ENCODE measurements at regions not wholly inside any gene's neighbourhood (a gene's known extent, or its start where the extent isn't known, plus 50 kb on each side); places are given as distances from the start of the nearest gene placed in this dataset.

DNA sequence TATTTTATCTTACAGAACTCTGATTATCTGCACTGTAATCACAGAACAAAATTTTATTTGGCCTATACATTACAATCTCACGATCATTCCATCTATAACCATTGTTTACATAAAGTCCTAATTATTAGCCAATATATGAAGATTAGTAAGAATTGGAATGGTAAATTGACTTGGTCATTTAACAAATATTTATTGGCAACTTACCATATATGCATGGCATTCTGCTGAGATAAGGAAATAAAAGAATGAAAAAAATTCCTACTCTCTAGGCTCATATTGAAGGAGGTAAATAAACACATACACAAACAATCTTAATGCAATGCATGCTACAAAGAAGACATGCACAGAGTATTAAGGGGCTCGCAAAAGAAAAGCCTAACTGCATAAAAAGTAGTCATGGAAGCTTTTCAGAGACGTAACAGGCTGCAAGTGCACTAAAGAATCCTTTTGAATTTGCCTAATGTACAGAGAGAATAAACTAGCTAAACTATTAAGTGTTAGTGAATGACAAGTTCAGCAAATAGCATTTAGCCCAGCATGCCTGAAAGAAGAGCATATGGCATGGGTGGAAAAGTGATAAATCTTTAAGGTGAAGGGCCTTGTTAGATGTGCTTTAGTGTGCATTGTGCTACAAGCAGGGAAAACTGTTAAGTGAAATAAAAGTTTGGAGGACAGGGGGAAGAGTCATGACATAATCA is 1131.1 kb downstream of the PCDH9 start:
- H3K4me3 ChIP-seq, result no peak overlapping the region
- no peak overlapping the region for H3K27ac ChIP-seq
- H3K27me3 ChIP-seq, result no peaks in the 10 kb centered on the region
- TF ChIP-seq, protein P1, sequence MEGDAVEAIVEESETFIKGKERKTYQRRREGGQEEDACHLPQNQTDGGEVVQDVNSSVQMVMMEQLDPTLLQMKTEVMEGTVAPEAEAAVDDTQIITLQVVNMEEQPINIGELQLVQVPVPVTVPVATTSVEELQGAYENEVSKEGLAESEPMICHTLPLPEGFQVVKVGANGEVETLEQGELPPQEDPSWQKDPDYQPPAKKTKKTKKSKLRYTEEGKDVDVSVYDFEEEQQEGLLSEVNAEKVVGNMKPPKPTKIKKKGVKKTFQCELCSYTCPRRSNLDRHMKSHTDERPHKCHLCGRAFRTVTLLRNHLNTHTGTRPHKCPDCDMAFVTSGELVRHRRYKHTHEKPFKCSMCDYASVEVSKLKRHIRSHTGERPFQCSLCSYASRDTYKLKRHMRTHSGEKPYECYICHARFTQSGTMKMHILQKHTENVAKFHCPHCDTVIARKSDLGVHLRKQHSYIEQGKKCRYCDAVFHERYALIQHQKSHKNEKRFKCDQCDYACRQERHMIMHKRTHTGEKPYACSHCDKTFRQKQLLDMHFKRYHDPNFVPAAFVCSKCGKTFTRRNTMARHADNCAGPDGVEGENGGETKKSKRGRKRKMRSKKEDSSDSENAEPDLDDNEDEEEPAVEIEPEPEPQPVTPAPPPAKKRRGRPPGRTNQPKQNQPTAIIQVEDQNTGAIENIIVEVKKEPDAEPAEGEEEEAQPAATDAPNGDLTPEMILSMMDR (IDR thresholded peaks at IDR 0.05 in 4 of 5, conservative IDR thresholded peaks at IDR 0.05 in 1 of 5), result no peak
- TF ChIP-seq POLR2A (IDR thresholded peaks at IDR 0.05), result no peak
- no peaks in the 10 kb centered on the region for H3K9me3 ChIP-seq
- in situ Hi-C loops (cut with MboI; ENCODE audit: low sequenced_read_pairs in 4 of 4), result no loop called here
- no peaks in the 10 kb centered on the region for H3K4me1 ChIP-seq
- no peaks in the 10 kb centered on the region for H3K36me3 ChIP-seq
- no peak for ATAC-seq
- no peak for DNase-seq
- intact Hi-C loops (cut with DNase I; ENCODE audit: low total_unique reads), result no loop called here

GRCh38 chr13:66089711-66090110 is 1140.4 kb downstream of the PCDH9 start:
- TF ChIP-seq POLR2A (IDR thresholded peaks at IDR 0.05), result no peak
- TF ChIP-seq, protein P1 (IDR thresholded peaks at IDR 0.05 in 4 of 5, conservative IDR thresholded peaks at IDR 0.05 in 1 of 5), result no peak
- no peaks in the 10 kb centered on the region for H3K36me3 ChIP-seq
- intact Hi-C loops (cut with DNase I; ENCODE audit: low total_unique reads) (no loop called here), in situ Hi-C loops (cut with MboI; ENCODE audit: low sequenced_read_pairs in 4 of 4) (no loop called here)
- no peaks in the 10 kb centered on the region for H3K27me3 ChIP-seq
- DNase-seq (no peak), ATAC-seq (no peak)
- no peaks in the 10 kb centered on the region for H3K4me1 ChIP-seq
- peaks cover 0 to 3% (median 0%) of the 10 kb centered on the region in 3 donors for H3K9me3 ChIP-seq
- no peak overlapping the region for H3K27ac ChIP-seq
- no peak overlapping the region for H3K4me3 ChIP-seq

DNA sequence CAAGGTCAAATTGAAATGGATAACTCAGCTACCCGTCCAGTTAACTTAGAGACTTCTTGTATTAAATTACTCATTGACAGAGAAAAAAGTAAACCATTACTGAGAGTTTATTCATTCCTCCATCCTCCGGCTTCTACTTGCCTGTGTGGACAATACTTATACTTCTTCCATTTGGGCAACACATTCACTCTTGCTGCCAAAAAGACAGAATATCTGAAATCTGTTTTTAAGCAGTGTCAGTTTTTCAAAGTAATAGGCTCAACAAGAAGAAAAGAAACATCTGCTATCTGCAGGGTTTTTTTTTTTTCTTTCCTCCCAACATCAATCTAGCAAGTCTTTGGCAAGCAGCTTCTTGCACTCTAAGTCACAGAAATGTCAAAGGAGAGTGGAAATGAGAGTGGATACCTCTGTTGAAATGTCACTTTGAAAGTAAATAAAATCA is 1142.8 kb downstream of the PCDH9 start:
- intact Hi-C loops (cut with DNase I; ENCODE audit: low total_unique reads) (no loop called here), in situ Hi-C loops (cut with MboI; ENCODE audit: low sequenced_read_pairs in 4 of 4) (no loop called here)
- Histone ChIP-seq H3K27me3 (no peaks in the 10 kb centered on the region), H3K9me3 (peaks cover 0 to 3% (median 0%) of the 10 kb centered on the region in 3 donors), H3K27ac (no peak overlapping the region), H3K36me3 (no peaks in the 10 kb centered on the region), H3K4me1 (no peaks in the 10 kb centered on the region), H3K4me3 (no peak overlapping the region)
- ATAC-seq (no peak), DNase-seq (no peak)
- no peak for TF ChIP-seq POLR2A (IDR thresholded peaks at IDR 0.05)
- TF ChIP-seq, protein P1 (IDR thresholded peaks at IDR 0.05 in 4 of 5, conservative IDR thresholded peaks at IDR 0.05 in 1 of 5), result no peak

DNA sequence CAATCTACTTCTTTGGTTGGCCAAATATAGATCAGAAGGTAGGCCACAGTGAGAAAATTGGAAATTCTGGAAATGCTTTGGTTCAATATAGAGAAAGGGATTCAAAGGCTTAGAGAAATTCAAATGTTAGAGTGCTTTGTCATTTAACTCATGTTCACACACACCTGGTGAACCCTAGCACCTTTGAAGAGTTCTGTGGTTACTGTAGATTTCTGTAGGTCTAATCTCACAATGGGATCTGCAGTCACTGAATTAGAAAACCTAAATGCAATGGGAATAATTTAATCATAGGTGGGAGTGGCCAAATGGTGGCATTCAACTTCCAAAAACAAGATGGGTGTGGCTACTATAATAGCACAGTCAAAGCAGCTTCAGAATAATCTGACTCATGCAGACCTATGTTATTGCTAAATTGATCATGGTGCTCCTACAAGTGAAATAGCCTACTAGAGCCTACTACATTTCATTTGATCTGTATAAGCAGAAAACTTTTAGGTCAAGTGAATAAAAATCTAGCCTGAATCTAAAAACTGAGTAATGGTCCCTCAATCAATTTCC is 1152.9 kb downstream of the PCDH9 start:
- DNase-seq, result no peak
- Histone ChIP-seq H3K9me3 (no peaks in the 10 kb centered on the region), H3K27me3 (no peaks in the 10 kb centered on the region), H3K4me1 (no peaks in the 10 kb centered on the region), H3K27ac (no peak overlapping the region), H3K4me3 (no peak overlapping the region), H3K36me3 (no peaks in the 10 kb centered on the region)
- no peak for ATAC-seq
- in situ Hi-C loops (cut with MboI; ENCODE audit: low sequenced_read_pairs in 4 of 4), result no loop called here
- intact Hi-C loops (cut with DNase I; ENCODE audit: low total_unique reads), result no loop called here
- TF ChIP-seq, protein P1 (IDR thresholded peaks at IDR 0.05 in 4 of 5, conservative IDR thresholded peaks at IDR 0.05 in 1 of 5), result no peak
- TF ChIP-seq POLR2A (IDR thresholded peaks at IDR 0.05), result no peak

Data from gastrocnemius medialis (tissue), 4 donors.